B cell (primary cell): ENCODE measurements at regions not wholly inside any gene's neighbourhood (a gene's known extent, or its start where the extent isn't known, plus 50 kb on each side); places are given as distances from the start of the nearest gene placed in this dataset.

ENCODE experiments used
- CTCF ChIP-seq: fragments of 200-600 bp; IDR thresholded peaks from one replicate; pipeline ENCODE4 v1.8.0; 2022; ENCODE audit warnings: antibody characterized with exemption, mild to moderate bottlenecking
- EZH2 ChIP-seq: IDR thresholded peaks from 2 replicates; pipeline ENCODE4 v1.6.1; 2012; ENCODE audit warnings: borderline replicate concordance, low read depth, mild to moderate bottlenecking, moderate library complexity, low read length; ENCODE audit not compliant: insufficient read depth, poor library complexity, severe bottlenecking

GRCh38 chr11:112752563-112752962 is 208.7 kb upstream of the NCAM1 start:
- TF ChIP-seq CTCF: no peak
- no peak for TF ChIP-seq EZH2
